Osteoblast (primary cell): ENCODE measurements at regions not wholly inside any gene's neighbourhood (a gene's known extent, or its start where the extent isn't known, plus 50 kb on each side); places are given as distances from the start of the nearest gene placed in this dataset.
A peak's percentile ranks its signal among the peaks of the same experiment; 100 is the strongest.
"Not testable (repeated sequence)": the region's sequence is repeated elsewhere in the genome, so short reads cannot be mapped to it uniquely, and the experiment has no call there.

Experiments
- DNase-seq: peaks from one replicate; pipeline ENCODE4 v3.0.0; 2011; ENCODE audit warnings: low spot score, mixed read lengths; ENCODE audit not compliant: insufficient read length; ENCODE audit errors: missing footprints
- H2AFZ ChIP-seq: 2 replicates; pipeline ENCODE4 v1.6.0; 2011; ENCODE audit warnings: mild to moderate bottlenecking, low read length
- H3K27ac ChIP-seq: 2 replicates; pipeline ENCODE4 v1.5.1; 2011; ENCODE audit warnings: mild to moderate bottlenecking, low read depth, low read length, moderate library complexity
- H3K27me3 ChIP-seq: 2 replicates; pipeline ENCODE4 v1.6.0; 2012; ENCODE audit warnings: mild to moderate bottlenecking, control low read depth, inconsistent platforms, low read length, moderate library complexity; ENCODE audit not compliant: insufficient read depth
- H3K36me3 ChIP-seq: 2 replicates; pipeline ENCODE4 v1.5.1; 2011; ENCODE audit warnings: mild to moderate bottlenecking, low read length, control low read depth, moderate library complexity; ENCODE audit not compliant: insufficient read depth
- H3K4me1 ChIP-seq: 2 replicates; pipeline ENCODE4 v1.5.1; 2011; ENCODE audit warnings: mild to moderate bottlenecking, low read length, control low read depth, moderate library complexity; ENCODE audit not compliant: insufficient read depth
- H3K4me2 ChIP-seq: 2 replicates; pipeline ENCODE4 v1.6.0; 2011; ENCODE audit warnings: mild to moderate bottlenecking, low read length; ENCODE audit not compliant: insufficient read depth
- H3K4me3 ChIP-seq: fragments of 200-600 bp; sonication (generic); 3 replicates; pipeline ENCODE4 v1.5.1; 2012; ENCODE audit warnings: mild to moderate bottlenecking, low read length, inconsistent platforms; ENCODE audit not compliant: insufficient read depth
- H3K79me2 ChIP-seq: 2 replicates; pipeline ENCODE4 v1.6.0; 2012; ENCODE audit warnings: mild to moderate bottlenecking, low read length, control low read depth, inconsistent platforms; ENCODE audit not compliant: insufficient read depth
- H3K9me3 ChIP-seq: 2 replicates; pipeline ENCODE4 v1.5.1; 2011; ENCODE audit warnings: low read depth, low read length, control low read depth
- H4K20me1 ChIP-seq: 2 replicates; pipeline ENCODE4 v1.6.0; 2012; ENCODE audit warnings: mild to moderate bottlenecking, low read length, control low read depth; ENCODE audit not compliant: insufficient read depth
- TF ChIP-seq, protein P1 (sequence below): IDR thresholded peaks from 2 replicates; pipeline ENCODE4 v1.5.1; 2011; ENCODE audit warnings: mild to moderate bottlenecking, low read depth, low read length, moderate library complexity; ENCODE audit errors: extremely low read depth

- TF ChIP-seq, protein P1, sequence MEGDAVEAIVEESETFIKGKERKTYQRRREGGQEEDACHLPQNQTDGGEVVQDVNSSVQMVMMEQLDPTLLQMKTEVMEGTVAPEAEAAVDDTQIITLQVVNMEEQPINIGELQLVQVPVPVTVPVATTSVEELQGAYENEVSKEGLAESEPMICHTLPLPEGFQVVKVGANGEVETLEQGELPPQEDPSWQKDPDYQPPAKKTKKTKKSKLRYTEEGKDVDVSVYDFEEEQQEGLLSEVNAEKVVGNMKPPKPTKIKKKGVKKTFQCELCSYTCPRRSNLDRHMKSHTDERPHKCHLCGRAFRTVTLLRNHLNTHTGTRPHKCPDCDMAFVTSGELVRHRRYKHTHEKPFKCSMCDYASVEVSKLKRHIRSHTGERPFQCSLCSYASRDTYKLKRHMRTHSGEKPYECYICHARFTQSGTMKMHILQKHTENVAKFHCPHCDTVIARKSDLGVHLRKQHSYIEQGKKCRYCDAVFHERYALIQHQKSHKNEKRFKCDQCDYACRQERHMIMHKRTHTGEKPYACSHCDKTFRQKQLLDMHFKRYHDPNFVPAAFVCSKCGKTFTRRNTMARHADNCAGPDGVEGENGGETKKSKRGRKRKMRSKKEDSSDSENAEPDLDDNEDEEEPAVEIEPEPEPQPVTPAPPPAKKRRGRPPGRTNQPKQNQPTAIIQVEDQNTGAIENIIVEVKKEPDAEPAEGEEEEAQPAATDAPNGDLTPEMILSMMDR = no peak
- Histone ChIP-seq H3K9me3 (no peaks in the 10 kb centered on the region), H2AFZ (no peak overlapping the region), H3K27me3 (no peaks in the 10 kb centered on the region), H3K79me2 (no peaks in the 10 kb centered on the region), H3K36me3 (no peaks in the 10 kb centered on the region), H3K4me3 (no peak overlapping the region), H4K20me1 (no peaks in the 10 kb centered on the region), H3K4me1 (peaks cover 16% of the 10 kb centered on the region), H3K27ac (no peak overlapping the region), H3K4me2 (no peak overlapping the region)
- no peak for DNase-seq
Observed at GRCh38 chr20:36082315-36082915, 72.1 kb upstream of the EPB41L1 start.

GRCh38 chr20:36083200-36083599 lies 71.3 kb upstream of the EPB41L1 start:
- H3K9me3 ChIP-seq, H3K27ac ChIP-seq, H3K4me2 ChIP-seq, DNase-seq, H3K4me3 ChIP-seq, H4K20me1 ChIP-seq, H3K36me3 ChIP-seq, H2AFZ ChIP-seq, H3K79me2 ChIP-seq, H3K27me3 ChIP-seq: not testable (repeated sequence)
- H3K4me1 ChIP-seq = peaks cover 16% of the 10 kb centered on the region

DNA sequence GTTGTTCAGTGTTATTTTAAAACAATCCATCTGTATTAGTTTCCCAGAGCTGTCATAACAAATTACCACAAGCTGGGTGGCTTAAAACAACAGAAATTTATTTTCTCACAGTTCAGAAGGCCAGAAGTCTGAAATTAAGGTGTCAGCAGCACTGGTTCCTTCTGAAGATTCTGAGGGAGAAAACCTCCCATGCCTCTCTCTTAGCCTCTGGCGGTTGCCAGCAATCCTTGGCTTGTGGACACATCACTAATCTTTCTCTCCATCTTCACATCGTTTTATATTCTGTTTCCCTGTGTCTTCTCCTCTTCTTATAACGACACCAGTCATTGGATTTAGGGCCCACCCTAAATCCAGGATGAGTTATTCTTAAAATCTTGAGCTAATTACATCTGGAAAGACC lies 70.2 kb upstream of the EPB41L1 start:
- H4K20me1 ChIP-seq = no peaks in the 10 kb centered on the region

DNA sequence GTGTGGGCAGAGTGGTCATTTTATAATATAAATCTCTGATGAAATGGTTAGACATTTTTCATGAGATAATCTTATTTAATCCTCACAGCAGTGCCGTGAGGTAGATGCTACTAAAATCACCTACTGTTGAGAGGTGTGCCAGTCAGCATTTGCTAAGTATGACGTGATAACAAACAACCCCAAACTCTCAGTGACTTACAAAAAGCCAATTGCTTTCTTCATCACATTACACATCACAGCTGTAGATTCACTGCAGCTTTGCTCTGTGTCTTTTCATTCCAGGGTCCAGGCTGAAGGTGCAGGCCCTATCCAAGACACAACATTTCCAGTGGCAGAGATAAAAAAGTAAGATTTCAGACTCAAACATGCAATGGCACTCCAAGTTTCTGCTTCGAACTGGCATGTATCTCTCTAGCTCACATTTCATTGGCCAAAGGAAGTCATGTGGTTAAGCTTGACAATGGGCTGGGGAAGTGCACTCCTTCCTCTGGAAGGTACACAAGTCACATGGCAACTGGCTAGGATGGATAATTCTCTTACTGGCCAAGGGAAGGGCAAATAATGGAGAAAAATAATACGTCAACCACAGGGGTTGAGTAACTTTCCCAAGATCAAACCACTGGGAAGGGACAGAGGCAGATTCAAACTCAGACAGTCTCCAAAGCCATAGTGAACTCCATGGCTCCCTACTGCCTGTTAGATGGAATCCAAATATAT lies 69.5 kb upstream of the EPB41L1 start:
- Histone ChIP-seq H2AFZ (peak overlapping the region; percentile 52), H3K4me2 (peak overlapping the region; percentile 49), H3K79me2 (no peaks in the 10 kb centered on the region), H3K4me3 (peak overlapping the region; percentile 8), H4K20me1 (no peaks in the 10 kb centered on the region), H3K4me1 (peaks cover 14% of the 10 kb centered on the region), H3K27me3 (peaks cover 1% of the 10 kb centered on the region), H3K27ac (peak overlapping the region; percentile 45), H3K9me3 (no peaks in the 10 kb centered on the region), H3K36me3 (no peaks in the 10 kb centered on the region)
- TF ChIP-seq, protein P1 = no peak
- DNase-seq = no peak

More for the DNA sequence above, 70.2 kb upstream of the EPB41L1 start:
- no peak overlapping the region for H2AFZ ChIP-seq
- H3K9me3 ChIP-seq = no peaks in the 10 kb centered on the region
- H3K4me3 ChIP-seq = no peak overlapping the region
- H3K4me1 ChIP-seq = peaks cover 16% of the 10 kb centered on the region
- no peaks in the 10 kb centered on the region for H3K36me3 ChIP-seq
- no peak for DNase-seq
- H3K27me3 ChIP-seq = no peaks in the 10 kb centered on the region
- H3K27ac ChIP-seq = no peak overlapping the region
- H3K4me2 ChIP-seq = no peak overlapping the region
- H3K79me2 ChIP-seq = no peaks in the 10 kb centered on the region
- TF ChIP-seq, protein P1 = no peak
